NCI-H1417 (cell line): ENCODE measurements at regions not wholly inside any gene's neighbourhood (a gene's known extent, or its start where the extent isn't known, plus 50 kb on each side); places are given as distances from the start of the nearest gene placed in this dataset.

ENCODE experiments used
- DNase-seq, 3 experiments: peaks; one replicate each; lab custom pipeline; 2025; lab: John Stamatoyannopoulos, UW

DNA sequence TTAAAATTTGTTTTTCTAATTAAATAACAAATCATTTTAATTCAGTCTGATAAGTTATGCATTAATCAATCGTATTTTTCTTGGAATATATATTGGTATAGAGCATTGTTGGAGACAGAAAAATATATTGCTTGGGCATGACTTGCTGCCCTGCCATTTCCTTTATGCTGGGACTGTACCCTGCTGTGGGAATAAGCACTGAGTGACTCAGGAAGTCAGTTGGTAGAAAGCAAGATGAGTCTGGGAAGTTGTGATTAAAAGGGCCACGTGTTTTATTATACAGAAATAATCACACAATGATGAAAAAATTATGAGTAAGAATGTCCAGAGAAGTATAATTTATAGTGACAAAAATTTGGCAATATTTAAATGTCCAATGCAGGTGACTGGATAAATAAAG is 139.5 kb downstream of the KIF18A start:
- peak in 1 of 3 experiments; percentile 3 for DNase-seq

DNA sequence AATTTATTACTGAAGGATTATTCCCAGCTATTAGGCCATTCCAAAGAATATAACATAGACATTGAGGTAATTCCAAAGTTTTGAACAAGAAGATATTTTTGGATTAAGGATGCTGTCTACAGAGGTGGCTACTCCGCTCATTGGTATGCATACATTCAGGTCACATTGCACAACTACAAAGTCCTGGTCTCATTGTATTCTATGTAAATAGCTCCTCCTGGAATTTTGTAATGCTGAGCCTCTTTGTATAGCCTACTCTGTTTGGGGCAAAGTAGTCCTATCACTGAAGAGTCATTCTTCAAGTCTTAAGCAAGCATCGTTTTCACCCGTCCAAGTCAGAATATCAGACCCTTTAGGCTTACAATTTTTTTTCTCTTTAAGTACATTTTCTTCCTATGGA is 142.4 kb downstream of the KIF18A start:
- DNase-seq: no peak

DNA sequence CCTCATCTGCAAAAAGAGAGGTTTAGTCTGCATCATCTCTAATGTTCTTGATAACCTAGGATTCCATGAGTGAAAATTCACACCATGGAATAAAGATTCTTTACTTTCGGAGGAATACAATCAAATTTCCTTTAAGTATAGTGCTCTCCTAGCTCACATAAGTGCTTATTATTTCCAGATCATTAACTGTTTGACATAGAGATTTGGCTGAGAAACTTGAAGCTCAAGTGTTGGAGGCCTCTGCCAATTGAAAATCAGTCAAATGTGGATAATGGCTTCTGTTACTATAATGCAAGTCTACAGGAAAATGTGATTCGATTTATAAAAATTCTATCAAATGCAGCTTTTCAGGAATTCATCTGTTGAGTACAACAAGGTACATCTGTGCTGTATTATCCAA is 144.6 kb downstream of the KIF18A start:
- DNase-seq: peak; percentile 28 to 77 (median 75)

DNA sequence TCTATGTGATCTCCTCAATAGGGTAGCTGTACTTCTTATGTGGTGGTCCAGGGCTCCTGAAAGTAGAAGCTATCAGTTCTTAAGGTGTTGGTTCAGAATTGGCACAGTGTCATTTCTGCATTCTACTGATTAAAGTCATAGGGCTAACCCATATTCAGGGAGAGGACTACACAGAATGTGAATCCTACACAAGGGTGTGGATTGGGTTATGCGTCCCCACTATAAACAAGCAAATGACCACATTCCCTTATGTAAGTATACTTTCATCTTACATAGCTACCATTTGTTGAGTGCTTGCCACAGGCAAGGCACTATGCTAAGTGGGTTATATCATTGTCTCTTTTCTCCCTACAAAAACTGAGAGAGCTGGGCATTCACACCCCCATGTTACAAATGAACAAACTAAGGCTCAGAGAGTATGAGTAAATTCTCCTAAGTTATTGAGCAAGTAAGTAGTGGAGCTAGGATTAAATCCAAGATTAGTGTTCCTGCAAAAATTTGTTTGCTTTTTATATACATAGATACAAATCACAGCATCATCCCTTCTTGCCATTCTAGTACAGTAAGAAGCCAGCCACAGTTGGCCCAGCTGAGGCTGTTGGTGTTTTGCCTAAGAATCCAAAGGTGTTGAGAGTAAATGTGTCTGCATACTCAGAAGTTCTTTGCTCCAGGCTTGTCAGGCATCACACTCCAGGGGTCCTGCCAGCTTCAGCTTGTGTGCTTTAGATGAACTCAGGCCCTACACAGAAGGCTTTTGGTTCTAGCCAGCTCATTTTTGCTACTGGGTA is 157.8 kb downstream of the KIF18A start:
- no peak for DNase-seq

DNA sequence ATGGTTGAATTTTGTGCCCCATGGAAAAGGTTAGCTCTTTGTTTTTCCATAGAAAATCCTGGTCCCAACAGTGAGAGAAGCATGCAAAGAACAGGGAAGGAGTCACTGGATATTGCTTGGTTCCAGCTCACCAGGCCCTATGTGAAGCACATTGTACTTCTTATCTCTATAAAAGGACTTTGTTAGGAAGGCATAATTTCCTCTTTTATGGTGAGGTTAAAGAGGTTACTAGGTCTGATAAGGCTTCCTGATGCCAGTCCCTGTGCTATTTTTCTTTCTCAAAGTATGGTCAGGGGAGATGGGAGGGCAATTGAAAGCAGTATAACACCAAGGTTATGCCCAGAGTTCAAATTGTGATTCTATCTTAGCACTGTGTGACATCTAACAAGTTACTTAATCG is 162.6 kb downstream of the KIF18A start:
- DNase-seq: no peak

DNA sequence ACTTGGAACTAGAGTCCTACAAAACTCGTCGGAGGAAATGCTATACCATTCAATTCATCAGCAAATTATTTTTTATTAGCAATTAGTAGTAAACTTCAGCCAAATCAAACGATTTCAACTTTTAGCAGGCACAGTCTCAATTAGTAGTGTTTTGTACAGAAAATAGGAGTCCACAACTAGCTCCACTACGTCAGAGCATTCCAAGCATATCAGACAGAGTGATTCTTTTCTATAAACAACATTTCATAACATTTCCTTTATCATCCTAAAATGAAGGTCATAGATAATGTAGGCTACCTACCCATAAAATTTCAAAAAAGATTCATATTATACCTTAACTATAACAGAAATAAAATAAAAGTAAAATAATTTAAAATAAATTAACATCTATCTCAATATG is 169.9 kb downstream of the KIF18A start:
- DNase-seq: no peak

DNA sequence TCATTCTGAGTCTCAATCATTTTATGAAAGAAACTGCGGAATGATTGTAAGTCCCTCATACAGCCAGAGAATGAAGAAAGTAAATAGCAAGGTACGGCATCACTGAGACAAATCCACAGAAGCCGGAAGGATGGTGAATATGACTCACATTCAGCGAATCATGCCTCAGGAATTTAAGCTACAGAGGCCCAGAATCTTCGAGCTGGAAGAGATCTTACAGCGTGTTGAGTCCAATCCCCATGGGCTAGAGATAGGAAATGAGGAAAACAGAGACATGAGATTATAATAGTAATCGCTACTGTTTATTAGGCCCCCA is 173.2 kb downstream of the KIF18A start:
- no peak for DNase-seq

DNA sequence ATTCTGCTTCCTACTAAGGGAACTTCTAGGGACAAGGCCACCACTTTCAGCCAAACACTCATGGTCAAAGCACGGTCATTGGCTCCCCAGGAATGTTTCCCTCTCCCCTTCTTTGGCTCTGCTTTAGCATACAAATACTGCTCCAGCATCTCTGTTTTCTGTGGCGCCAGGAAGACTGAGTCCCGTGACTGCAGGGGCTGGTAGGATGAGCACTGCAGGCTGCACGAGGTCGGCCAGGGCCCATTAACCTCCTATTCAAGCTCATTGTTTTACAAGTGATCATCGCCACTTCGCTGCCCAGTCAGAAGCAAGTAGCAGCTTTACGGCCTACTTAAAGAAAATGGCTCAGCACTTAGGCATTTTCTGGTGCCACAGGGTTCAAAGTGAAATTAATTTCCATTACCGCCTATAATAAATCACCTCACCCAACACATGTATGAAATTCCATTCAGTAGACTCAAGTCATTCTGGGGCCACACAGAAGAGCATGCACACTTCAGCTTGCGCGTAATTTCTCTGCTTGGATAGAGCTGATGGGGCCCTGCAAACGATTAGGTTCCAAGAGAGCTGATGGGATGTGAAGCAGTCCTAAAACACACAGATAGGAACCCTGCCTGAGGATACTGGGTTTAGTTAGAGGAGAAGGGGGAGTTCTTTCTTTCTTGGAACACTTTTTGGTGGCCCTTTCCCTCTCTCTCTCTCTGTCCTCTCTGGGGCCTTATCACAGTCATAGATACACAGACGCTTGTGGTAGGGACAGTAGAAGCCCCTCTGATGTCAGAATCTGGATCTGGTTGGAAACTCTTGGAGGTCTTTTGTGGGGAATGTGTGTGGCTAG is 173.7 kb downstream of the KIF18A start:
- peak in 2 of 3 experiments; percentile 46 to 85 for DNase-seq

DNA sequence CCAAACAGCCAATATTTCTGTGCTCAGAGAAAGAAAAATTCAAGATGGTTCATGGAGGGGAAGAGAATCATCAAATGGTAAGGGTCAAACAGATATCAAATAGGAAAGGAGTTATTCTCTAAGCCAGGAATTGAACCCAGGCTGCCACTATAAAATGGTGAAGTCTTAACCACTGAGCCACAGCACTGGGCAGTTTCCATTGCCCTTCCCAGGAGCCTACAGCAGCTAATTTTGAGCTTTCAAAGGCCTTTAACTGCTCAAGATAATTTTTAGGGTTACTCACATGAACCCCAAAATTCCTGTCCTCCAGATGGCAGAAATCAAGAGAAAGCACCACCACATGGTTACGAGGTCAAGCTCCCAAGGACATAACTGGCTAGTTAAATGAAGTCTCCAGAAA is 176.2 kb downstream of the KIF18A start:
- DNase-seq: no peak

DNA sequence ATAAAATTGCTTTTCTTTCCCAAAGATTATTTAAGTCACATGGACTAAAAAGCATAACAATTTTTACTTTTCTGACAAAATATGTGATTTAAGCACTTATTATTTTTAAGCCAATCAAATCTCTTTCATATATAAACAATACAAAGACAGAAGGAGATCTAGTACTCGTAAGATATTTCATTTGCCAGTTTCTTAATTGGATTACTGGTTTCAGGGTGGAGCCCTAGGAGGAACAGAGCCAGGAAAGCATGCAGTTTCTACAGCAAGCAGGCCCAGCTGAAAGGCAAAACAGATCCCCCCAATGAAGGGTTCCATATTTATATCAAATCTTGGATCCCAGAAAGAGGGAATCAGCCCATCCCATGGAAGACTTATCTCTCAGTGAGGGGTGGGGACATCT is 177.0 kb downstream of the KIF18A start:
- no peak for DNase-seq

DNA sequence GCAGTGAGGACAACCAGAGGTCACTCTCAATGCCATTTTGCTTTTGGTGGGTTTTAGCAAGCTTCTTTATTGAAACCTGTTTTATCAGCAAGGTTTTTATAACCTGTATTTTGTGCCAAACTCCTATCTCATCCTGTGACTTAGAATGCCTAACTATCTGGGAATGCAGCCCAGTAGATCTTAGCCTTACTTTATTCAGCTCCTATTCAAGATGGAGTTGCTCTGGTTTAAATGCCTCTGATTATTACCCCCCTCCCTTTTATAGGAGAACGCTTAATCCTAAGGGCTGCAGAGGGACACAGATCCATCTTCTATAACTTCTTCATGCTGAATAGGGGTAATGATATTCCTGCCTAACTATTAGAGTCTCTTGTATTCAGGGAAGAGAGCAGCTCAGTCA is 179.1 kb downstream of the KIF18A start:
- DNase-seq: no peak

DNA sequence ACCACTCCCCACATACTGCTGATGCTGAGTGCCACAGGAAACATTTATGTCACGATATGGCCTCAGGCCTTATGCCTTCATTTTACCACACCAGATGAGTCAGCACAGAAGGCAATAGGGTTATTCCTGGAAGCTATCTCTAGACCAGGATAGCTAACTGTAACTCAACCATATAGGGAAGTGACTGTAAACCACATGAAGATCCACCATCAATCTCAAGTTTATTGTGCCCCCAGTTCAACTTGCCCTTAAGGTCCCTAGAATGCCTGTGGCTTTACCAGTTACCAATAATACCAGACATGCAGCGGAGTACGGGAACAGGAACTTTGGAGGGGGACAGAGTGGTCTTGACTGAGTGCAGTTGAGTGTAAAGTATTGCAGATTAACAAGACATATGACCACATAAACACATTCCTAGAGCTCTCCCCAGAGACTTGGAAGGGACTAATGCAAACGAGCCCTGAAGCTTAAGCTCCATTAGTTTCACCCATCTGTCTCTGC is 180.9 kb downstream of the KIF18A start:
- no peak for DNase-seq

DNA sequence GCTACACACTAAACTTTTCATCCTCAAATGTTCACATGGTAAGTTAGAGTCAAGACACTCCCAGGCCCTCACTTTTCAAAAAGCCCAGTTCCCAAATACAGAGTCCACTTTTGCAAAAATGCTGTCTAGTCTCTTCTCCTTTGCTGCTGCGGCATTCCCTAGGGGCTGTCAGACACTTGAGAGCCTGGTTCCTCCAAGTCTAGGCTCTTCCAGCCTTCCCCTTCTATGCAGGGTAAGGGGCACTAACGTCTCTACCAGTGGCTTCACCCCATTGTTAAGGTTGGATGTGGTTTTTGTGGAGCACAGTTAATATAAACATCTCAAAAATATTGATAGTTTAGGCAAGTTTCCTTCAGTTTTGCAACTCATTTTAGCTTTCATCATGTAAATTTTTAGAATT is 181.5 kb downstream of the KIF18A start:
- no peak for DNase-seq

DNA sequence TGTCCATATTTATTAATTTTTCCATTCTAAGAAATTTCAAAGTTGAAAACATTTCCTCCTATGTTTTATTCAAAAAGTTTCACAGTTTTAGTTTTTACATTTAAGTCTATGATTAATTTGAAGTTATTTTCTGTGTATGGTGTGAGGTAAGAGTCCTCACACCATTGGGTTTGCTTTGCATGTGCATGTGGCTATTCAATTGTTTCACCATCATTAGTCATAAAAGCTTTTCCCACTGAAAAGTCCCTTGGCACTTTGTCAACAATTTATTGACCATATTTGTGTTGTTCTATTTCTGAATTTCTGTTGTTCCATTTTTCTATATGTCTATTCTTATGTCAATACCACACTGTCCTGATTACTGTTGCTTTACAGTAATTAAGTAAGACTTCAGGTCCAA is 186.5 kb downstream of the KIF18A start:
- no peak for DNase-seq

DNA sequence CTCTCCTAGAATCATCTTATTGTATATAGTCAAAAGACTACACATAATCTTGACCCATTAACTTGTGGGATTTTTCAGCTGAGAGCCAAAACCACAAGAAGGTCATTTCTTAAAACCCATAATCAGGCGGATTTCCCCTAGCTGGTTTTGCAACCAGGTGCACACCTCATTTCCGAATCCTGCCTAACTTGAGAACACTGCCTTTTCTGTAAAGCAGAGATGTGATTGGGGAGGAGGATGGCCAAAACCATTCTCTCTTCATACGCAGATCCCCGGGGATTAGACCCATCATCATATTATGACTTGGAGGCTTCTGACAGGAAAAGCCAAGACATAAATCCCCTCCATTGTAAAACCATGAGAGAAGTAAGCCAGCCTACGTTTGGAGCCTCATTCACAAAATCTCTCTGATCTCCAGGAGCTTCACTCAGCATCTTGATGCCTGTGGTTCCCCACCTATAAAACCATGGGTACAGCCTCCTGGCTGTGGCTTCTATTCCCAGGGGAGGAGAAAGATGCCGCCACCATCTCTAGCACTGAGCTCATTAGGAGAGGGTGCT is 191.3 kb downstream of the KIF18A start:
- DNase-seq: no peak

DNA sequence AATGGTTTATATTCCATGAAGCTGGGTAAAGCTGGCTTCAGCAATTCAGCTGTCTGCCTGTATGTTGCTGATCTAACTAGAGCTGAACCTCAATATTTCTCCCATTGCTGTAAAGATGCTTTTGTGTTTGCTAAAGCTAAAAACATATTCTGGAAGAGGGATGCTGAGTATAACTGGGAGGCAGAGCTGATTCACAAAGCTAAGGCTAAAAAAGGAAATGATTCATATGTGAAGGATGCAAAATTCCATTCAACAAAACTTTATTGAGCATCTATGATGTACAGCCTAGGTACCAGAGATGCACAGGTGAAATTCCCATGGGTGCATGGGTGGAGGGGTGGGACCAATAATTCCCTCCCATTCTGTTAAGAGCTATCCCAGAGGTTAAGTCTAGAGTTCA is 193.9 kb downstream of the KIF18A start:
- DNase-seq: no peak

DNA sequence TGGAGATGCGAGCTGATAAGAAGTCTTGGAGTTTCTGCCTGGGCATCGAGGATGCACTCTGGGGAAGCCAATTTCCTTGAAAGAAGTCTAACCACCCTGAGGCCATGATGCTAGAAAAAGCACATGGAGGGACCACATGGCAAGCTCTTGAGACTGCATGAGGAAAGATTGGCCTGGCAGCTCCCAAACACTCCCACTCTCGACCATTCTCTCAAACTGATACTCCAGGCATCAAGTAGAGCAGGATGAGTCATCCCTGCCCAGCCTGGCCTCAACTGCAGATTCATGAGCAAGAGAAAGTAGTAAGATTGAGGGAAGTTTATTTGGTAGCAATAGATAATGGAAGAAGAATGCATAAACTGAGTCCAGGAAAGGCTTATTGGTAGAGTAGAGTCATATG is 194.3 kb downstream of the KIF18A start:
- DNase-seq: no peak

DNA sequence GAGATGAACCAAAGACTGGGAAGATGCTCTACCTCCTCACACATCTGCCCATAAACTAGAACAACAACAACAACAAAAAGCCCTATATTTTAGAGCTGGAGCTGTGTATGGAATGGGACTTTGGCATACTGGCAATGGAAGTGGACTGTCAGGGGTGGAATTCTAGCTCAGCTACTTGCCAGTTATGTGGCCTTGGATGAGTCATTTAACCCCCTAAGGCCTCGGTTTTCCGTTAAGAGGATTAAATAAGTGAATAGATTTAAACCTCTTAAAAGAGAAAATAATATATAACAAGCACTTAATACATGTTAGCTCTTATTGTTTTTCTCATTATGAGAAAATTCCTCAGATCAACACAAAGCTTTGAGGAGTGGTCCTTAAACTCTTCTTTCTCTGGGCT is 195.0 kb downstream of the KIF18A start:
- DNase-seq: no peak

DNA sequence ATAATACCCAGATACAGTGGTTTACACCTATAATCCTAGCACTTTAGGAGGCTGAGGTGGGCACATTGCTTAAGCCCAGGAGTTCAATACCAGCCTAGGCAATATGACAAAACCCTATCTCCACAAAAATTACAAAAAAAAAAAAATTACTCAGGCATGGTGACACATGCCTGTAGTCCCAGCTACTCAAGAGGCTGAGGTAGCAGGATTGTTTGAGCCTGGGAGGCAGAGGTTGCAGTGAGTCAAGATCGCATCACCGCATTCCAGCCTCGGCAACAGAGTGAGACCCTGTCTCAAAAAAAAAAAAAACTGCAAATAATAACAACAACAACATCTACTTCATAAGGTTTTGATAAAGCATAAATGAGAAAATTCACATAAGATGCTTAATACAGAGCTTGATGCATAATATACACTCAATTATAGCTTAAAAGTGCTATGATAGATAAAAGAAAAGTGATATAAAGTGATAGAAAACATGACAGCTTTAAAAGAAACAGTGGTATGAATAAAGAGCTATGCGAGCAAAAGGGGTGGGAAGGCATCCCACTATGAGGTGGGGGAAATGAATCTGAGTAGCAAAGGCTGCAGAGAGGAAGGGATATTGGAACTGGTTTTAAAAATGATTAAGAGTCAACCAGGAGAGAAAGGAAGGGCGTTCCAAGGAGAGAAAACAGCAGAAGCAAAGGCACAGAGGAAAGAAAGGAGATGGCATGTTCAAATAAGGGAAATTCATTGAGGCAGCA is 197.6 kb downstream of the KIF18A start:
- DNase-seq: no peak

DNA sequence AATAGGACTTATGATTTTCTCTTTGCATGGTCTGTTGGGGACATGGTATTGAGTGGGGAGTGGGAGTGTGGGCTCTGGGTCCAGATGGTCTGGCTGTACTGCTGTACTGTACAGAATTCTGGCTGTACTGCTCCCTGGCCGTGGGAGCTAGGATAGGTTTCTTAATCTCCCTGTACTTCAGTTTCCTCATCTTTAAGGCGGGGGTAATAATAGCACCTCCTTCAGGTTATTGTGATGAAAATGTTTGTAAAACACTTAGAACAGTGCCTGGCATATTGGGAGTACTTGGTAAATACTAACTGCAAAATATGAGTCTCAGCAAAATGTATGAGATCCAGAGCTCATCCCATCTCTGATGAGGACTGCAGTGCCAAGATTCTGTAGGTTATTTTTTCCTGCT is 198.6 kb downstream of the KIF18A start:
- DNase-seq: no peak

DNA sequence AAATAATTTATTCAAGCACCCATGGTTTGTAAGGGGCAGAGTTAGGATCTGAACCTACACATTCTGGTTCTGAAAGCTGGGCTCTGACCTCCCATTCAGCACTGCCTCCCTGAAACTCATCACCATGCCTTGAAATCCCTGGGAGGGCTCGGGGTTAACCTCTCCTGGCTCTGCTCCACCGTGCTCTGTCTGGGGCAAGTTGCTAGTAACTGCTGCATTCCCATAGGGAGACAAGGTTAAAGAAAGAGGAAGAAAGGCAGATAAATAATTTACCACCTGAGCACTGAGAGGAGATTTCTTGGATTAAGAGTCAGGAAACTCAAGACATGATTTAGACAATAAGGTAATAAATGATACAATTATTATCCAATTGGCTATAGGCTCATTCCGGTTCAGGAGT is 199.3 kb downstream of the KIF18A start:
- no peak for DNase-seq

DNA sequence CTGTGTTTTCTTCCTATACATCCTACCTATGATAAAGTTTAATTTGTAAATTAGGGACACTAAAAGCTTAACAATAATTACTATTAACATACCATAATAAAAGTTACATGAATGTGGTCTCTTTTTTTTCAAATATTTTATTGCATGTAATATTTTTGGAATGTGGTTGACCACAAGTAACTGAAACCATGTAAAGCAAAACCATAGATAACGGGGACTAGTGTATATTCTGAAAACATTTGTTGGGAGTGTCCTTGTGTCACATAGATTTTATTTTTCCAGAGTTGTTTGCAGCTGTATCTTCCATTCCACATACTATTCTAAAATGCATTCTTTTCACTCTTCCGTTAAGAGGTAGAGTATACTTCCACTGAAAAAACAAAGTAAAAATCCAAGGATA is 200.4 kb downstream of the KIF18A start:
- no peak for DNase-seq
